Endodermal cell (in vitro differentiated cells): ENCODE measurements at regions not wholly inside any gene's neighbourhood (a gene's known extent, or its start where the extent isn't known, plus 50 kb on each side); places are given as distances from the start of the nearest gene placed in this dataset.

Source experiments
- DNase-seq: peaks from one replicate; pipeline ENCODE4 v3.0.0-alpha.2; 2017
- H3K27ac ChIP-seq: 2 replicates; pipeline ENCODE4 v1.5.1; 2013; ENCODE audit warnings: mild to moderate bottlenecking, low read depth, low read length, moderate library complexity
- H3K27me3 ChIP-seq: 2 replicates; pipeline ENCODE4 v1.6.1; 2013; ENCODE audit warnings: mild to moderate bottlenecking, low read length, moderate library complexity; ENCODE audit not compliant: insufficient read depth, control insufficient read depth, poor library complexity, severe bottlenecking
- H3K36me3 ChIP-seq: 2 replicates; pipeline ENCODE4 v1.7.0; 2013; ENCODE audit warnings: mild to moderate bottlenecking, low read length, moderate library complexity; ENCODE audit not compliant: control insufficient read depth, insufficient read depth
- H3K4me1 ChIP-seq: one replicate; pipeline ENCODE4 v1.7.0; 2013; ENCODE audit warnings: low read length; ENCODE audit not compliant: control insufficient read depth, insufficient read depth
- H3K4me3 ChIP-seq: 2 replicates; pipeline ENCODE4 v1.5.1; 2013; ENCODE audit warnings: mild to moderate bottlenecking, low read length, moderate library complexity
- H3K9ac ChIP-seq: 2 replicates; pipeline ENCODE4 v1.6.1; 2013; ENCODE audit warnings: mild to moderate bottlenecking, low read length, moderate library complexity; ENCODE audit not compliant: poor library complexity, severe bottlenecking; ENCODE audit errors: extremely low read depth
- H3K9me3 ChIP-seq: 2 replicates; pipeline ENCODE4 v1.6.1; 2013; ENCODE audit warnings: mild to moderate bottlenecking, low read length, moderate library complexity; ENCODE audit not compliant: control insufficient read depth
- H3K27ac Mint-ChIP-seq: 2 replicates; pipeline ENCODE4 v1.8.0; 2020; ENCODE audit warnings: mixed read lengths
- H3K27me3 Mint-ChIP-seq: 2 replicates; pipeline ENCODE4 v1.8.0; 2021; ENCODE audit warnings: mild to moderate bottlenecking, mixed read lengths; ENCODE audit not compliant: insufficient read depth
- H3K36me3 Mint-ChIP-seq: 2 replicates; pipeline ENCODE4 v1.8.0; 2020; ENCODE audit warnings: low read depth, mixed read lengths
- H3K4me1 Mint-ChIP-seq: 2 replicates; pipeline ENCODE4 v1.8.0; 2020; ENCODE audit warnings: mixed read lengths
- H3K4me3 Mint-ChIP-seq: 2 replicates; pipeline ENCODE4 v1.8.0; 2020; ENCODE audit warnings: mild to moderate bottlenecking, moderate library complexity, mixed read lengths
- H3K9me3 Mint-ChIP-seq: 2 replicates; pipeline ENCODE4 v1.8.0; 2020; ENCODE audit warnings: mild to moderate bottlenecking, mixed read lengths
- CTCF ChIP-seq: fragments of 200-600 bp; sonication (generic); conservative IDR thresholded peaks from 2 replicates; pipeline ENCODE4 v1.5.0; 2021; ENCODE audit warnings: antibody characterized with exemption, mild to moderate bottlenecking
- WGBS, 2 experiments: methylation state at CpG; one replicate each; pipeline versions ENCODE4 v1.1.5 to v1.1.7; 2013; ENCODE audit warnings: missing lambda C conversion rate in 2 of 2, mixed read lengths in 1 of 2; ENCODE audit not compliant: insufficient coverage in 1 of 2, insufficient read length in 1 of 2; 5-methylcytosine and 5-hydroxymethylcytosine counted together

GRCh38 chr7:65239324-65239706, 134.3 kb upstream of the ZNF92 start:
- Histone ChIP-seq H3K4me3 (no peak overlapping the region), H3K27me3 (no peaks in the 10 kb centered on the region), H3K27ac (no peak overlapping the region), H3K4me1 (peaks cover 4% of the 10 kb centered on the region), H3K9ac (no peak overlapping the region), H3K36me3 (no peaks in the 10 kb centered on the region), H3K9me3 (no peaks in the 10 kb centered on the region)
- no peak for TF ChIP-seq CTCF
- WGBS, 2 experiments: 67 to 93% methylated on average over 3 to 20 of the region's 20 CpGs
- peaks cover 4% of the 10 kb centered on the region for H3K36me3 Mint-ChIP-seq
- H3K27me3 Mint-ChIP-seq: peaks cover 23% of the 10 kb centered on the region
- H3K4me3 Mint-ChIP-seq: peak overlapping the region; percentile 62
- DNase-seq: no peak
- H3K9me3 Mint-ChIP-seq: no peaks in the 10 kb centered on the region
- H3K27ac Mint-ChIP-seq: no peak overlapping the region
- peaks cover 11% of the 10 kb centered on the region for H3K4me1 Mint-ChIP-seq

GRCh38 chr7:65238785-65239184, 134.9 kb upstream of the ZNF92 start:
- H3K9ac ChIP-seq: no peak overlapping the region
- no peaks in the 10 kb centered on the region for H3K36me3 ChIP-seq
- peaks cover 22% of the 10 kb centered on the region for H3K27me3 Mint-ChIP-seq
- no peaks in the 10 kb centered on the region for H3K9me3 Mint-ChIP-seq
- peaks cover 4% of the 10 kb centered on the region for H3K36me3 Mint-ChIP-seq
- 95% methylated on average over 14 to 19 of the region's 19 CpGs for WGBS, 2 experiments
- TF ChIP-seq CTCF: no peak
- H3K27ac Mint-ChIP-seq: no peak overlapping the region
- no peak for DNase-seq
- no peak overlapping the region for H3K4me3 Mint-ChIP-seq
- H3K27me3 ChIP-seq: no peaks in the 10 kb centered on the region
- H3K9me3 ChIP-seq: no peaks in the 10 kb centered on the region
- peaks cover 8% of the 10 kb centered on the region for H3K4me1 ChIP-seq
- no peak overlapping the region for H3K27ac ChIP-seq
- peaks cover 13% of the 10 kb centered on the region for H3K4me1 Mint-ChIP-seq
- no peak overlapping the region for H3K4me3 ChIP-seq

GRCh38 chr7:65235586-65235985, 138.1 kb upstream of the ZNF92 start:
- H3K4me1 ChIP-seq: peaks cover 25% of the 10 kb centered on the region
- no peak overlapping the region for H3K9ac ChIP-seq
- Mint-ChIP-seq H3K27ac (no peak overlapping the region), H3K9me3 (no peaks in the 10 kb centered on the region), H3K4me1 (peaks cover 40% of the 10 kb centered on the region), H3K4me3 (no peak overlapping the region), H3K27me3 (peaks cover 19% of the 10 kb centered on the region), H3K36me3 (peaks cover 4% of the 10 kb centered on the region)
- no peaks in the 10 kb centered on the region for H3K27me3 ChIP-seq
- 90 to 93% methylated on average over 6 to 10 of the region's 10 CpGs for WGBS, 2 experiments
- no peak overlapping the region for H3K27ac ChIP-seq
- H3K9me3 ChIP-seq: no peaks in the 10 kb centered on the region
- H3K36me3 ChIP-seq: no peaks in the 10 kb centered on the region
- TF ChIP-seq CTCF: no peak
- no peak for DNase-seq
- no peak overlapping the region for H3K4me3 ChIP-seq
